ENCODE measurements at regions not wholly inside any gene's neighbourhood (a gene's known extent, or its start where the extent isn't known, plus 50 kb on each side); places are given as distances from the start of the nearest gene placed in this dataset.
"Not testable (repeated sequence)": the region's sequence is repeated elsewhere in the genome, so short reads cannot be mapped to it uniquely, and the experiment has no call there.

DNA sequence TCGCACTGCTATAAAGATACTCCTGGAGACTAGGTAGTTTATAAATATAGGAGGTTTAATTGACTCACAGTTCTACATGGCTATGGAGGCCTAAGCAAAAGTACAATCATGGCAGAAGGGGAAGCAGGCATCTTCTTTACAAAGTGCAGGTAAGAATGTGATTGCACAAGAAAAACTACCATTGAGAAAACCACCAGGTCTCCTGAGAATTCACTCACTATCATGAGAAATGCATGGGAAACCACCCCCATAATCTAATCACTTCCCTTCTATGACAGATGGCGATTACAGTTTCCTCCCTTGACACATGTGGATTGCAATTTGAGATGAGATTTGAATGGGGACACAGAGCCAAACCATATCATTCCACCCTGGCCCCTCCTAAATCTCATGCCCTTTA lies 121.2 kb upstream of the ST8SIA4 start:
- Mint-ChIP-seq H3K27ac (no peak overlapping the region), H3K9me3 (no peaks in the 10 kb centered on the region), H3K36me3 (ENCODE audit: low read depth) (no peaks in the 10 kb centered on the region), H3K27me3 (ENCODE audit: low read depth, poor library complexity) (no peaks in the 10 kb centered on the region), H3K4me1 (no peaks in the 10 kb centered on the region), H3K4me3 (no peak overlapping the region)
- TF ChIP-seq, protein P1, sequence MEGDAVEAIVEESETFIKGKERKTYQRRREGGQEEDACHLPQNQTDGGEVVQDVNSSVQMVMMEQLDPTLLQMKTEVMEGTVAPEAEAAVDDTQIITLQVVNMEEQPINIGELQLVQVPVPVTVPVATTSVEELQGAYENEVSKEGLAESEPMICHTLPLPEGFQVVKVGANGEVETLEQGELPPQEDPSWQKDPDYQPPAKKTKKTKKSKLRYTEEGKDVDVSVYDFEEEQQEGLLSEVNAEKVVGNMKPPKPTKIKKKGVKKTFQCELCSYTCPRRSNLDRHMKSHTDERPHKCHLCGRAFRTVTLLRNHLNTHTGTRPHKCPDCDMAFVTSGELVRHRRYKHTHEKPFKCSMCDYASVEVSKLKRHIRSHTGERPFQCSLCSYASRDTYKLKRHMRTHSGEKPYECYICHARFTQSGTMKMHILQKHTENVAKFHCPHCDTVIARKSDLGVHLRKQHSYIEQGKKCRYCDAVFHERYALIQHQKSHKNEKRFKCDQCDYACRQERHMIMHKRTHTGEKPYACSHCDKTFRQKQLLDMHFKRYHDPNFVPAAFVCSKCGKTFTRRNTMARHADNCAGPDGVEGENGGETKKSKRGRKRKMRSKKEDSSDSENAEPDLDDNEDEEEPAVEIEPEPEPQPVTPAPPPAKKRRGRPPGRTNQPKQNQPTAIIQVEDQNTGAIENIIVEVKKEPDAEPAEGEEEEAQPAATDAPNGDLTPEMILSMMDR (IDR thresholded peaks at IDR 0.05): no peak
- DNase-seq: no peak

DNA sequence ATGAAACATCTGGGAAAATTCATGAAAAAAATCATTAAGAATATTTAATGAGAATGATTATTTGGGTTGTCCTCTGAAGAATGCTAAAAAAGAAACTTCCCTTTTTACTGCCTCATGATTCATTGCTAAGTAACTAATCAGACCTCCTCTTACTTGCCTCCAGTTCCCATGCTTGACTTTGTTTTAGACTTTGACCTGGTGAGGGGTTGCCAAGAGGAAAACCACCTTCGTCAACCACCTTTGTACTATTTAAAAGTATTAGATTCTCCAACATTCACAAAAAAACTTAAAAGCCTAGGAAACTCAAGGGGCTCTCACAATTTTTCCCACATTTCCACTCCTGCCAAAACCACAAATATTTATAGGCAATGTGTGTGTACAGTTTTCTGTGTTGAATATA lies 115.2 kb upstream of the ST8SIA4 start:
- H3K4me1 Mint-ChIP-seq: no peaks in the 10 kb centered on the region
- no peak overlapping the region for H3K4me3 Mint-ChIP-seq
- TF ChIP-seq, protein P1 (IDR thresholded peaks at IDR 0.05): no peak
- no peak for DNase-seq
- no peaks in the 10 kb centered on the region for H3K9me3 Mint-ChIP-seq
- H3K27me3 Mint-ChIP-seq (ENCODE audit: low read depth, poor library complexity): no peaks in the 10 kb centered on the region
- no peak overlapping the region for H3K27ac Mint-ChIP-seq
- no peaks in the 10 kb centered on the region for H3K36me3 Mint-ChIP-seq (ENCODE audit: low read depth)

DNA sequence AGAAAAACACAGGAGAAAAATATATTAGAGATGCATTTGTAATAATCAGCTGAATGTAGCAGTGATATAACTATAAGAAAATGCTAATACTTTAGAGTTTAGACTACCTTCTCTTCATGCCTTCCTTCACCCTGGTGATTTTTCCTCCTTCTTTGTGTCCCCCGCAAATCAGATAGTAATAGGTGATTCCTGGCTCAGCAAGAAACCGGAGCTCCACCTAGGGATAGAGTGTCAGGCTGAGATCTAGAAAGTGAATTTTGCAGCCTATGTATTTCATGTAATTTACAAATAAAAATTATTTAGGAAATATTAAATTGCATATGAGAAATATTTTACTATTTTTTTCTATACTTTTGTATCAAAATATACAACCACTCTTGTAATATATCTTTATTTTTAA lies 109.8 kb upstream of the ST8SIA4 start:
- H3K27me3 Mint-ChIP-seq (ENCODE audit: low read depth, poor library complexity): no peaks in the 10 kb centered on the region
- no peaks in the 10 kb centered on the region for H3K36me3 Mint-ChIP-seq (ENCODE audit: low read depth)
- H3K9me3 Mint-ChIP-seq: no peaks in the 10 kb centered on the region
- no peaks in the 10 kb centered on the region for H3K4me1 Mint-ChIP-seq
- TF ChIP-seq, protein P1 (IDR thresholded peaks at IDR 0.05): no peak
- no peak overlapping the region for H3K4me3 Mint-ChIP-seq
- no peak for DNase-seq
- no peak overlapping the region for H3K27ac Mint-ChIP-seq

DNA sequence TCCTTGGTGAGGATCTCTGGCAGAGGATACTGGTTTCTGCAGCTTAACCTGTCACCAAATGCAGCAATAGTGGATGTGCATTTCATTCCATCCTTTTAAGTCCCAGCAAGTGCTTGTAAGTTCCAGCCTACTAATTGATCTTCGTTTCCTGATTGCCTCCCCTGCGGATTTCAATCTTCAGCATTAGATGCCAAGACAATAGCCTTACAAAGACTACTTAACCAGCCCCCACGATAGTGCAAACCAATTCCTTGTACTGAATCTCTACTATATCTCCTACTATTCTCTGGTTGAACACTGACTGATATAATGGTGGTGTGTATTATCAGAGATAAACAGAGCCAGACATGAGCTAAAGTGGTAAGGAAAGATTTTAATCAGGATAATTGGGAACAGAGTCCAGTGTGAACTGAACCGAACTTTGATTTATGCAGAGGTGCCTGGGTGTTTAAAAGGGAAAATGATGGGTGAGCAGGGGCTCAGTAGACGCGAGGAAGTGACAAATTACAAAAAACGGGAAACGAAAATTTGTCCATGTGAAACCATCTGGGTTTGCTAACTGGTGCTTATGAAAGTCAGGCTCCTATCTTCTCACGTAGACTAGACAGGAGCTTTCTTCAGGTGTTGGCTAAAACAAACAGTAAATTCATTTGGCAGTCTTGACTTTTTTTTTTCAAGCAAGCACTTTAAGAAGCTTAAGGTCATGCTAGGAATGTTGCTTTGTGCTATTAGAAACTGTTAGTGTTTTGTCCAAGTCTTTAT lies 106.9 kb upstream of the ST8SIA4 start:
- TF ChIP-seq, protein P1 (IDR thresholded peaks at IDR 0.05): no peak
- H3K4me1 Mint-ChIP-seq: no peaks in the 10 kb centered on the region
- no peak overlapping the region for H3K4me3 Mint-ChIP-seq
- no peaks in the 10 kb centered on the region for H3K27me3 Mint-ChIP-seq (ENCODE audit: low read depth, poor library complexity)
- peak overlapping the region; percentile 11 for H3K27ac Mint-ChIP-seq
- no peak for DNase-seq
- no peaks in the 10 kb centered on the region for H3K36me3 Mint-ChIP-seq (ENCODE audit: low read depth)
- H3K9me3 Mint-ChIP-seq: peaks cover 9% of the 10 kb centered on the region

DNA sequence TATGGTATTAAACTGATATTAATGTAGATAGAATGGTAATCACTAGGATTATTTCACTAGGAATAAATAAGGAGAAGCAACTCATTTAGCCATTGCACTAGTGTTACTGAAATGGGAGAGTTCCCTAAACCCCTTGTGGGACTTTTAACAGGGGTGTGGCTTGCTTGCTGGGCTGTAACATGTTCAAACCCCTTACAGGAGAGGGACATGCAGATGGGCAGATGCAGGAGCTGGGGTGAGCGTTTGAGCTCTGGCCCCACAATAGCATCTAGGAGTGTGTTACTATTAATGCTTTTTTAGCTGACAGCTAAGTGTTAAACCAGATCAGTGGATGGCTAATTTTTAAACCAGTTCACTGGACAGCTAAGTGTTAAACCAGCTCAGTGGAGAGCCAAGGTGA lies 89.3 kb upstream of the ST8SIA4 start:
- no peak overlapping the region for H3K4me3 Mint-ChIP-seq
- peaks cover 4% of the 10 kb centered on the region for H3K27me3 Mint-ChIP-seq (ENCODE audit: low read depth, poor library complexity)
- no peak overlapping the region for H3K27ac Mint-ChIP-seq
- TF ChIP-seq, protein P1 (IDR thresholded peaks at IDR 0.05): no peak
- no peak for DNase-seq
- no peaks in the 10 kb centered on the region for H3K36me3 Mint-ChIP-seq (ENCODE audit: low read depth)
- H3K4me1 Mint-ChIP-seq: no peaks in the 10 kb centered on the region
- H3K9me3 Mint-ChIP-seq: peaks cover 14% of the 10 kb centered on the region

DNA sequence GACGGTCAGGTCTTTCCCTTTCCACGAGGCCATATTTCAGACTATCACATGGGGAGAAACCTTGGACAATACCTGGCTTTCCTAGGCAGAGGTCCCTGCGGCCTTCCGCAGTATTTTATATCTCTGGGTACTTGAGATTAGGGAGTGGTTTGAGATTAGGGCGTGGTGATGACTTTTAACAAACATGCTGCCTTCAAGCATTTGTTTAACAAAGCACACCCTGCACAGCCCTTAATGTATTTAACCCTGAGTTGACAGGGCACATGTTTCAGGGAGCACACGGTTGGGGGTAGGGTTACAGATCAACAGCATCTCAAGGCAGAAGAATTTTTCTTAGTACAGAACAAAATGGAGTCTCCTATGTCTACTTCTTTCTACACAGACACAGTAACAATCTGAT lies 80.5 kb upstream of the ST8SIA4 start:
- H3K9me3 Mint-ChIP-seq; H3K4me3 Mint-ChIP-seq; H3K27me3 Mint-ChIP-seq (ENCODE audit: low read depth, poor library complexity); DNase-seq; H3K36me3 Mint-ChIP-seq (ENCODE audit: low read depth); H3K4me1 Mint-ChIP-seq; H3K27ac Mint-ChIP-seq: not testable (repeated sequence)

All from nephron progenitor cell (in vitro differentiated cells).